LNCAP (cell line): ENCODE measurements at regions not wholly inside any gene's neighbourhood (a gene's known extent, or its start where the extent isn't known, plus 50 kb on each side); places are given as distances from the start of the nearest gene placed in this dataset.

Experiments used
- TF ChIP-seq, protein P1 (sequence below): fragments of 450-650 bp; IDR thresholded peaks from 2 replicates; pipeline ENCODE4 v1.5.1; 2017; ENCODE audit warnings: mild to moderate bottlenecking

GRCh38 chr9:18371621-18372020, 102.3 kb upstream of the ADAMTSL1 start:
- TF ChIP-seq, protein P1, sequence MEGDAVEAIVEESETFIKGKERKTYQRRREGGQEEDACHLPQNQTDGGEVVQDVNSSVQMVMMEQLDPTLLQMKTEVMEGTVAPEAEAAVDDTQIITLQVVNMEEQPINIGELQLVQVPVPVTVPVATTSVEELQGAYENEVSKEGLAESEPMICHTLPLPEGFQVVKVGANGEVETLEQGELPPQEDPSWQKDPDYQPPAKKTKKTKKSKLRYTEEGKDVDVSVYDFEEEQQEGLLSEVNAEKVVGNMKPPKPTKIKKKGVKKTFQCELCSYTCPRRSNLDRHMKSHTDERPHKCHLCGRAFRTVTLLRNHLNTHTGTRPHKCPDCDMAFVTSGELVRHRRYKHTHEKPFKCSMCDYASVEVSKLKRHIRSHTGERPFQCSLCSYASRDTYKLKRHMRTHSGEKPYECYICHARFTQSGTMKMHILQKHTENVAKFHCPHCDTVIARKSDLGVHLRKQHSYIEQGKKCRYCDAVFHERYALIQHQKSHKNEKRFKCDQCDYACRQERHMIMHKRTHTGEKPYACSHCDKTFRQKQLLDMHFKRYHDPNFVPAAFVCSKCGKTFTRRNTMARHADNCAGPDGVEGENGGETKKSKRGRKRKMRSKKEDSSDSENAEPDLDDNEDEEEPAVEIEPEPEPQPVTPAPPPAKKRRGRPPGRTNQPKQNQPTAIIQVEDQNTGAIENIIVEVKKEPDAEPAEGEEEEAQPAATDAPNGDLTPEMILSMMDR, result no peak

- TF ChIP-seq, protein P1, result no peak
Observed at GRCh38 chr9:18379073-18379811, 94.7 kb upstream of the ADAMTSL1 start.

- TF ChIP-seq, protein P1, result no peak
Observed at GRCh38 chr9:18382243-18382642, 91.7 kb upstream of the ADAMTSL1 start.

GRCh38 chr9:18384066-18384465, 89.9 kb upstream of the ADAMTSL1 start:
- TF ChIP-seq, protein P1, result no peak

GRCh38 chr9:18385696-18386490, 88.1 kb upstream of the ADAMTSL1 start:
- TF ChIP-seq, protein P1, result no peak

GRCh38 chr9:18390393-18390792, 83.6 kb upstream of the ADAMTSL1 start:
- TF ChIP-seq, protein P1, result no peak

GRCh38 chr9:18393340-18394130, 80.4 kb upstream of the ADAMTSL1 start:
- TF ChIP-seq, protein P1, result no peak
